Tibial nerve (tissue), 4 donors: ENCODE measurements at regions not wholly inside any gene's neighbourhood (a gene's known extent, or its start where the extent isn't known, plus 50 kb on each side); places are given as distances from the start of the nearest gene placed in this dataset.

Experiments
- EP300 ChIP-seq, 2 donors: sonication (generic); formaldehyde crosslinking; IDR thresholded peaks; one replicate each; pipeline ENCODE4 v1.6.1; 2017; ENCODE audit warnings: antibody characterized with exemption in 2 of 2, mild to moderate bottlenecking in 1 of 2
- POLR2A ChIP-seq, 2 donors: fragments of 450-650 bp; IDR thresholded peaks; one replicate each; pipeline ENCODE4 v1.6.1; 2017; ENCODE audit warnings: antibody characterized with exemption in 2 of 2, mild to moderate bottlenecking in 2 of 2, moderate library complexity in 2 of 2
- TF ChIP-seq, protein P1 (sequence below), 5 experiments: fragments of 200-600 bp in 3 of 5; fragments of 450-650 bp in 2 of 5; sonication (generic) in 3 of 5; IDR thresholded peaks; one replicate each; pipeline ENCODE4 v1.5.1; 2016 to 2019; ENCODE audit warnings: antibody characterized with exemption in 5 of 5, mild to moderate bottlenecking in 3 of 5, moderate library complexity in 2 of 5

DNA sequence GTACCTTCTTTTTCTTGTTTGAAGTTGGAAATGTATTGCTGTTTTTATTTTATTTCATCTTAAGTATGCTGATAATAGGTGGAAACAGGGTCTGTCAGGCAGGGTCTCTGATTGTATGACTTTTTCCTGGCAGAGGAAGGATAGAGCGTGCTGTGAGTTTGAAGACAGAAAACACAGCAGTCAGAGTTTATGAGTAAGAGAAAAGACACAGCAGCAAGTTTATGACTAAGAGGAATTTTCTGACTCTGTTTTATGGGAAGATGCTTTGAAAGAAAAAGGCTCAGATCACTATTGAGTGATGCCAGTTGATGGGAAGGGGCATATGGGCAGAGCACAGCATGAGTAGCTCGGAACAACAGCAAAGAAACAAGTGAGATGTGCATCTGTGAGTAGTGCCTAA, 379.1 kb downstream of the MEIS1 start:
- TF ChIP-seq, protein P1, sequence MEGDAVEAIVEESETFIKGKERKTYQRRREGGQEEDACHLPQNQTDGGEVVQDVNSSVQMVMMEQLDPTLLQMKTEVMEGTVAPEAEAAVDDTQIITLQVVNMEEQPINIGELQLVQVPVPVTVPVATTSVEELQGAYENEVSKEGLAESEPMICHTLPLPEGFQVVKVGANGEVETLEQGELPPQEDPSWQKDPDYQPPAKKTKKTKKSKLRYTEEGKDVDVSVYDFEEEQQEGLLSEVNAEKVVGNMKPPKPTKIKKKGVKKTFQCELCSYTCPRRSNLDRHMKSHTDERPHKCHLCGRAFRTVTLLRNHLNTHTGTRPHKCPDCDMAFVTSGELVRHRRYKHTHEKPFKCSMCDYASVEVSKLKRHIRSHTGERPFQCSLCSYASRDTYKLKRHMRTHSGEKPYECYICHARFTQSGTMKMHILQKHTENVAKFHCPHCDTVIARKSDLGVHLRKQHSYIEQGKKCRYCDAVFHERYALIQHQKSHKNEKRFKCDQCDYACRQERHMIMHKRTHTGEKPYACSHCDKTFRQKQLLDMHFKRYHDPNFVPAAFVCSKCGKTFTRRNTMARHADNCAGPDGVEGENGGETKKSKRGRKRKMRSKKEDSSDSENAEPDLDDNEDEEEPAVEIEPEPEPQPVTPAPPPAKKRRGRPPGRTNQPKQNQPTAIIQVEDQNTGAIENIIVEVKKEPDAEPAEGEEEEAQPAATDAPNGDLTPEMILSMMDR (IDR thresholded peaks at IDR 0.05) = no peak
- no peak for TF ChIP-seq POLR2A (IDR thresholded peaks at IDR 0.05)
- no peak for TF ChIP-seq EP300 (IDR thresholded peaks at IDR 0.05)
